ENCODE measurements at regions not wholly inside any gene's neighbourhood (a gene's known extent, or its start where the extent isn't known, plus 50 kb on each side); places are given as distances from the start of the nearest gene placed in this dataset.

- ATAC-seq (no peak), DNase-seq (no peak)
- intact Hi-C loops (cut with micrococcal nuclease) = no loop called here
- no peaks in the 10 kb centered on the region for H3K9me3 Mint-ChIP-seq
- no peaks in the 10 kb centered on the region for H3K36me3 Mint-ChIP-seq (ENCODE audit: low read depth)
- H3K4me3 Mint-ChIP-seq = no peak overlapping the region
- ChIA-PET POLR2A (no interaction called here), CTCF (no interaction called here)
- no peaks in the 10 kb centered on the region for H3K27me3 Mint-ChIP-seq
- no peaks in the 10 kb centered on the region for H3K4me1 Mint-ChIP-seq (ENCODE audit: low read depth)
- no peak for TF ChIP-seq CTCF (IDR thresholded peaks at IDR 0.05)
- H3K27ac Mint-ChIP-seq = no peak overlapping the region
These were observed 743.2 kb upstream of the GRIA3 start for GRCh38 chrX:122440832-122441231.

- ATAC-seq (no peak), DNase-seq (no peak)
- H3K27me3 Mint-ChIP-seq = no peaks in the 10 kb centered on the region
- H3K4me3 Mint-ChIP-seq = no peak overlapping the region
- intact Hi-C loops (cut with micrococcal nuclease) = no loop called here
- no peaks in the 10 kb centered on the region for H3K4me1 Mint-ChIP-seq (ENCODE audit: low read depth)
- no peaks in the 10 kb centered on the region for H3K36me3 Mint-ChIP-seq (ENCODE audit: low read depth)
- H3K9me3 Mint-ChIP-seq = no peaks in the 10 kb centered on the region
- CTCF ChIA-PET = no interaction called here
- POLR2A ChIA-PET = no interaction called here
- TF ChIP-seq CTCF (IDR thresholded peaks at IDR 0.05) = no peak
- no peak overlapping the region for H3K27ac Mint-ChIP-seq
These were observed 742.6 kb upstream of the GRIA3 start for GRCh38 chrX:122441451-122441850.

DNA sequence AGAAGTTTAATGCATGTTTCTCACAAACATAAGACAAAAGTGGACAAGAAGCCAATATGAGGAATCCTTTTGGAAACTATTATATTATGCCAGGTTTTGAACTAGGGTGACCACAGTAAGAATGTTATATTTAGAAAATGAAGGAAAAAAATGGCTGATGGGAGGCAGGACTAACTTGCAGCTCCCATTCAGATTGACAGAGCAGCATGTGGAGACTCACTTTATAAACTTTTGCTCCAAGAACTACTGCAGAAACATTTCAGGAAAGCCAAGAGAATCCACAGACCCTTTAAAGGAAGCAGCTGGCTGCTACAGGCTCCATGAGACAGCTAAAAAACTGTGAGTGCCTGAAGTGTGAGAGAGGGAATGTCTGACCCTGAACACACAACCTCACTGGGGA is 738.6 kb upstream of the GRIA3 start:
- Mint-ChIP-seq H3K36me3 (ENCODE audit: low read depth) (no peaks in the 10 kb centered on the region), H3K27me3 (no peaks in the 10 kb centered on the region), H3K27ac (no peak overlapping the region)

GRCh38 chrX:122464341-122464740 is 719.7 kb upstream of the GRIA3 start:
- H3K4me3 Mint-ChIP-seq = no peak overlapping the region
- no peaks in the 10 kb centered on the region for H3K27me3 Mint-ChIP-seq
- no peak for DNase-seq
- ATAC-seq = no peak
- POLR2A ChIA-PET = no interaction called here
- no peak for TF ChIP-seq CTCF (IDR thresholded peaks at IDR 0.05)
- H3K4me1 Mint-ChIP-seq (ENCODE audit: low read depth) = no peaks in the 10 kb centered on the region
- CTCF ChIA-PET = no interaction called here
- intact Hi-C loops (cut with micrococcal nuclease) = no loop called here
- H3K36me3 Mint-ChIP-seq (ENCODE audit: low read depth) = no peaks in the 10 kb centered on the region
- no peaks in the 10 kb centered on the region for H3K9me3 Mint-ChIP-seq
- no peak overlapping the region for H3K27ac Mint-ChIP-seq

More for the DNA sequence above, 738.6 kb upstream of the GRIA3 start:
- DNase-seq (no peak), ATAC-seq (no peak)
- TF ChIP-seq CTCF (IDR thresholded peaks at IDR 0.05) = no peak
- intact Hi-C loops (cut with micrococcal nuclease) = no loop called here
- ChIA-PET POLR2A (no interaction called here), CTCF (no interaction called here)
- Mint-ChIP-seq H3K4me1 (ENCODE audit: low read depth) (no peaks in the 10 kb centered on the region), H3K9me3 (no peaks in the 10 kb centered on the region), H3K4me3 (no peak overlapping the region)

DNA sequence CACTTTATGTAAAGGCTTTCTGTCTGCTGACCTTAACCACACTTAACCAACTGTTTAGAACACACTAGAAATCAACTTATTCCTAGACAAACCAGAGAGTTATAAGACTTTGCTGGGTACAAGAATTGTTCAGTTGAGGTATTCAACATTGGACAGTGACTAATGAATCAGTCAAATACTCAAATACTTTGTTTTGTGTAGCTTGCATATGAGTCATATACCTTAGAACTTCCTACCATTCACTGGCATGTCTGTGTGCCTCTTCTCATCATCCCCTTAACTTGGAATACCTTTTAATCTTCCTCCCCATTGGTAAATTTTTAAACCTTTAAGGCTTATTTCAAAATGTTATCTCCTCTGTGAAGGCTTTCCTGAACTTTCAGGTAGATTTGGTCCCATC is 708.8 kb upstream of the GRIA3 start:
- CTCF ChIA-PET = no interaction called here
- Mint-ChIP-seq H3K4me3 (no peak overlapping the region), H3K36me3 (ENCODE audit: low read depth) (no peaks in the 10 kb centered on the region), H3K27ac (no peak overlapping the region), H3K9me3 (no peaks in the 10 kb centered on the region), H3K27me3 (no peaks in the 10 kb centered on the region), H3K4me1 (ENCODE audit: low read depth) (no peaks in the 10 kb centered on the region)
- intact Hi-C loops (cut with micrococcal nuclease) = no loop called here
- TF ChIP-seq CTCF (IDR thresholded peaks at IDR 0.05) = no peak
- no peak for ATAC-seq
- no peak for DNase-seq
- POLR2A ChIA-PET = no interaction called here

All from activated CD8-positive, alpha-beta T cell treated with anti-CD3 and anti-CD28 coated beads for 36 hours (primary cell).